ENCODE measurements at regions not wholly inside any gene's neighbourhood (a gene's known extent, or its start where the extent isn't known, plus 50 kb on each side); places are given as distances from the start of the nearest gene placed in this dataset.

DNA sequence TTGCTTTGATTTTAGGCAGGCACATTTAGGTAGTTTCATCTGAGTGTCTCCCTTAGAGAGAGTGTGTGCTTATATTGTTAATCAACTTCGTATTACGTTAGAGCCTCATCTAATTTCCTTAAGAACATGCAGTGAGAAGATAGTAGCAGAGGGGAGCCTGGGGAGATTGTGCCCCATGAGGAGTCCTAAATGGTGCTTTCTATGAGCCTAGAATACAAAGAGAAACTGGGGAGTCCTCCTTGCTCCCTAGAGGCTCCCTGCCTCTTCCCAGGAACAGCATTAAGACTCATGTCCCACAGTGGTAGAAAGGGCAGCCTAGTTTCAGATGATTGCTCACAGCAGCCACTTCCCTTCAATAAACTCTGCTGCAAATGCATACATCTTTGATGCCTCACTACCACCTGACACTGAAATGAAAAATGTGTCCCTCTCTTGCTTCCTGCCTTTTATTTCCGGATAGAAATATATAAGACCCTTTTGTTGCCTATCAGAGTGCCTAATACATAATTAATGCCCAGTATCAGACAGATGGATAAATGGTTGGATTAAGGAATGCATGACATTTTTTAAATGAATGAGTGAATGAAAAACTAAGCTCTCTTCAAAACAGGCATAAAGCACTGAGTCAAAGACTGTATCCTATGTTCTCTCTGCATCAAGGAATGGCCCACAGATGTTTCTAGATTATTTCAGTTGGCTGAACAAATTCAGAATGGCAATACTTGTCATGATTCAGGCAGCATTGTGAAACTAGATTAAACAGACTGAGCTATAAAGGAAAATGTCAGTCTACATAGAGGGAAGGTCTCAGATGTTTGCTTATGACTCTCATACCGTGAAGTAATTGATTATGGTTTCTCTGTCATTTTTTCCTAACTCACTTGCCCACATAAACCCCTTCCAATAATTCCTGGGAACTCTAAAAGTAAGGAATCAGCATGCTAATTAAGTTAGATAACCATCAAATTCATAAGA, 362.1 kb downstream of the LRRC3B start:
- Histone ChIP-seq H3K9ac (ENCODE audit: insufficient read depth in 1 of 2, low read length in 2 of 2) (no peak overlapping the region), H3K27me3 (ENCODE audit: control insufficient read depth in 3 of 3, insufficient read depth in 3 of 3, low read length in 2 of 3) (no peaks in the 10 kb centered on the region), H3K36me3 (ENCODE audit: control insufficient read depth in 4 of 4, insufficient read depth in 4 of 4, low read length in 4 of 4) (no peaks in the 10 kb centered on the region), H3K27ac (ENCODE audit: low read depth in 1 of 2, low read length in 1 of 2) (no peak overlapping the region), H3K9me3 (ENCODE audit: control insufficient read depth in 4 of 4, insufficient read depth in 3 of 4, low read length in 3 of 4) (no peaks in the 10 kb centered on the region), H3K4me1 (ENCODE audit: control insufficient read depth in 5 of 5, insufficient read depth in 5 of 5, low read length in 5 of 5) (peaks cover 0 to 3% (median 0%) of the 10 kb centered on the region in 5 donors), H3K4me3 (no peak overlapping the region)
- no peak for ATAC-seq (ENCODE audit: insufficient read depth, low FRiP score)
- DNase-seq = no peak
- 58% methylated on average over 4 of the region's 4 CpGs for WGBS, 2 donors
- no peak for TF ChIP-seq CTCF (IDR thresholded peaks at IDR 0.05; ENCODE audit: control extremely low read depth, extremely low read depth)

- Histone ChIP-seq H3K4me3 (no peak overlapping the region), H3K27ac (ENCODE audit: low read depth in 1 of 2, low read length in 1 of 2) (no peak overlapping the region), H3K27me3 (ENCODE audit: control insufficient read depth in 3 of 3, insufficient read depth in 3 of 3, low read length in 2 of 3) (no peaks in the 10 kb centered on the region), H3K36me3 (ENCODE audit: control insufficient read depth in 4 of 4, insufficient read depth in 4 of 4, low read length in 4 of 4) (no peaks in the 10 kb centered on the region), H3K9me3 (ENCODE audit: control insufficient read depth in 4 of 4, insufficient read depth in 3 of 4, low read length in 3 of 4) (no peaks in the 10 kb centered on the region), H3K4me1 (ENCODE audit: control insufficient read depth in 5 of 5, insufficient read depth in 5 of 5, low read length in 5 of 5) (peaks cover 0 to 3% (median 0%) of the 10 kb centered on the region in 5 donors), H3K9ac (ENCODE audit: insufficient read depth in 1 of 2, low read length in 2 of 2) (no peak overlapping the region)
- 54 to 68% methylated on average over 1 of the region's 1 CpG for WGBS, 2 donors
- no peak for DNase-seq
- ATAC-seq (ENCODE audit: insufficient read depth, low FRiP score) = no peak
- no peak for TF ChIP-seq CTCF (IDR thresholded peaks at IDR 0.05; ENCODE audit: control extremely low read depth, extremely low read depth)
Measured at GRCh38 chr3:26989037-26989436, 366.5 kb downstream of the LRRC3B start.

- 86 to 94% methylated on average over 1 of the region's 1 CpG for WGBS, 2 donors
- H3K4me1 ChIP-seq (ENCODE audit: control insufficient read depth in 5 of 5, insufficient read depth in 5 of 5, low read length in 5 of 5) = no peaks in the 10 kb centered on the region
- no peaks in the 10 kb centered on the region for H3K9me3 ChIP-seq (ENCODE audit: control insufficient read depth in 4 of 4, insufficient read depth in 3 of 4, low read length in 3 of 4)
- H3K36me3 ChIP-seq (ENCODE audit: control insufficient read depth in 4 of 4, insufficient read depth in 4 of 4, low read length in 4 of 4) = no peaks in the 10 kb centered on the region
- no peak for DNase-seq
- no peaks in the 10 kb centered on the region for H3K27me3 ChIP-seq (ENCODE audit: control insufficient read depth in 3 of 3, insufficient read depth in 3 of 3, low read length in 2 of 3)
- TF ChIP-seq CTCF (IDR thresholded peaks at IDR 0.05; ENCODE audit: control extremely low read depth, extremely low read depth) = no peak
- no peak overlapping the region for H3K9ac ChIP-seq (ENCODE audit: insufficient read depth in 1 of 2, low read length in 2 of 2)
- no peak overlapping the region for H3K4me3 ChIP-seq
- no peak overlapping the region for H3K27ac ChIP-seq (ENCODE audit: low read depth in 1 of 2, low read length in 1 of 2)
- no peak for ATAC-seq (ENCODE audit: insufficient read depth, low FRiP score)
Measured at GRCh38 chr3:26997226-26997625, 372.0 kb downstream of the NEK10 start.
